NCI-H82 treated with DMSO at 0.1 percent for 48 hours (cell line): ENCODE measurements at regions not wholly inside any gene's neighbourhood (a gene's known extent, or its start where the extent isn't known, plus 50 kb on each side); places are given as distances from the start of the nearest gene placed in this dataset.

Source experiments
- DNase-seq: peaks from one replicate; lab custom pipeline; 2025; ENCODE audit not compliant: unreplicated experiment; lab: John Stamatoyannopoulos, UW

GRCh38 chr2:223223156-223223555 is 171.2 kb downstream of the KCNE4 start:
- DNase-seq, result no peak

- no peak for DNase-seq
Observed at GRCh38 chr2:223225266-223225665, 173.3 kb downstream of the KCNE4 start.

GRCh38 chr2:223226264-223226663 is 174.3 kb downstream of the KCNE4 start:
- no peak for DNase-seq

- DNase-seq, result no peak
Observed at GRCh38 chr2:223227338-223227737, 175.3 kb downstream of the KCNE4 start.

- no peak for DNase-seq
Observed at GRCh38 chr2:223228871-223229270, 176.9 kb downstream of the KCNE4 start.

- no peak for DNase-seq
Observed at GRCh38 chr2:223230352-223230751, 178.4 kb downstream of the KCNE4 start.

GRCh38 chr2:223232285-223232684 is 180.3 kb downstream of the KCNE4 start:
- DNase-seq, result no peak

GRCh38 chr2:223232896-223233295 is 180.9 kb downstream of the KCNE4 start:
- DNase-seq, result no peak

GRCh38 chr2:223235986-223236385 is 184.0 kb downstream of the KCNE4 start:
- no peak for DNase-seq

GRCh38 chr2:223238301-223238700 is 186.3 kb downstream of the KCNE4 start:
- DNase-seq, result no peak

GRCh38 chr2:223243233-223243632 is 191.2 kb downstream of the KCNE4 start:
- no peak for DNase-seq

GRCh38 chr2:223247136-223247535 is 195.1 kb downstream of the KCNE4 start:
- peak; percentile 4 for DNase-seq

- DNase-seq, result no peak
Observed at GRCh38 chr2:223251656-223252229, 199.8 kb downstream of the KCNE4 start.

- DNase-seq, result no peak
Observed at GRCh38 chr2:223260681-223261080, 208.7 kb downstream of the KCNE4 start.

GRCh38 chr2:223262946-223263345 is 211.0 kb downstream of the KCNE4 start:
- no peak for DNase-seq

- DNase-seq, result no peak
Observed at GRCh38 chr2:223264541-223265193, 212.7 kb downstream of the KCNE4 start.

- no peak for DNase-seq
Observed at GRCh38 chr2:223267160-223267951, 215.4 kb downstream of the KCNE4 start.

GRCh38 chr2:223269386-223269785 is 217.4 kb downstream of the KCNE4 start:
- DNase-seq, result no peak

GRCh38 chr2:223270548-223270947 is 218.6 kb downstream of the KCNE4 start:
- peak; percentile 50 for DNase-seq

- no peak for DNase-seq
Observed at GRCh38 chr2:223273995-223274394, 222.0 kb downstream of the KCNE4 start.

GRCh38 chr2:223282221-223282620 is 230.2 kb downstream of the KCNE4 start:
- DNase-seq, result no peak

- no peak for DNase-seq
Observed at GRCh38 chr2:223283329-223283728, 231.3 kb downstream of the KCNE4 start.
